Psoas muscle (tissue), 7 donors: ENCODE measurements at regions not wholly inside any gene's neighbourhood (a gene's known extent, or its start where the extent isn't known, plus 50 kb on each side); places are given as distances from the start of the nearest gene placed in this dataset.

ENCODE experiments used
- ATAC-seq, 4 donors: fragments of 200-7000 bp; cut with Tn5 transposase; one replicate each; pipeline ENCODE4 v1.9.1; 2020; ENCODE audit warnings: moderate library complexity in 3 of 4, mild to moderate bottlenecking in 2 of 4
- DNase-seq, 2 donors: peaks; one replicate each; pipeline ENCODE4 v3.0.0-alpha.2; 2020
- H3K27ac ChIP-seq: fragments of 200-600 bp; one replicate; pipeline ENCODE4 v1.8.0; 2022
- H3K27me3 ChIP-seq, 3 donors: fragments of 200-600 bp in 1 of 3; one replicate each; pipeline versions ENCODE4 v1.6.1 to v1.8.0; 2013 to 2022; ENCODE audit warnings: low read length in 2 of 3, mild to moderate bottlenecking in 2 of 3, moderate library complexity in 1 of 3; ENCODE audit not compliant: insufficient read depth in 3 of 3
- H3K36me3 ChIP-seq, 2 donors: fragments of 200-600 bp in 1 of 2; one replicate each; pipeline versions ENCODE4 v1.6.1 to v1.8.0; 2013 to 2022; ENCODE audit warnings: low read depth in 1 of 2, mild to moderate bottlenecking in 1 of 2, moderate library complexity in 1 of 2; ENCODE audit not compliant: insufficient read depth in 1 of 2
- H3K4me1 ChIP-seq: fragments of 200-600 bp; one replicate; pipeline ENCODE4 v1.8.0; 2022
- H3K4me3 ChIP-seq: fragments of 200-600 bp; one replicate; pipeline ENCODE4 v1.8.0; 2022; ENCODE audit warnings: mild to moderate bottlenecking
- H3K9me3 ChIP-seq: fragments of 200-600 bp; one replicate; pipeline ENCODE4 v1.8.0; 2022
- WGBS, 3 donors: extraction: QIAGEN DNeasy Blood & Tissue Kit; methylation state at CpG; one replicate each; pipeline versions ENCODE4 v1.1.6 to v1.1.7; 2013; 5-methylcytosine and 5-hydroxymethylcytosine counted together
- intact Hi-C, 2 donors: fragments of 100-400 bp; cut with DNase I; formaldehyde crosslinking; loops; one replicate each; pipeline versions ENCODE4 v1.11.0 to v1.14.2; 2022
- TF ChIP-seq, protein P1 (sequence below): fragments of 200-600 bp; IDR thresholded peaks from one replicate; pipeline ENCODE4 v1.8.0; 2022; ENCODE audit warnings: antibody characterized with exemption
- donor health status: healthy with polysubstance abuse.
- donor health status: DM: no; HTN: no; CAD: no; lungs with moderate emphysema.
- donor health status: Bipolar disorder and iron deficiency.
- donor health status: healthy.
- donor health status: DM: yes; HTN: yes; CAD: no.
- donor health status: DM: no; HTN: no; CAD: no.
- donor health status: DM: yes; HTN: yes; CAD: no.

DNA sequence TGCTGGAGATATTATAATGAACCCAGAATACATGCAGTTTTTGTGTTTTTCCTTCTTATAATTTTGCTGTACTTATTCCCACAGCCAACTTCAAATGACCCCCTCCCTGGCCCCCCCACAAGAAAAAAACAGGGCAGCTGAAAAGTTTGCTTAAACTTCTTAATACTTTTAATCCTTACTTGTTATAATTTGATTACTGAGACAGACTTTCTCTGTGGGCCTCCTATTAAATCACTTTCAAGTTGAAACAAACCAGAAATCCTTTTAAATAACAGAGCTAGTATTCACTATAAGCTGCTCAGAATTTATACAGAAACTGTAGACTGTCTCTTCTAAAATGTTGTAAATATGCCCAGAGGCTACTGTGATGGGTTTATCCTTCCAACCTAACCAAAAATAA, 106.3 kb downstream of the CENPW start:
- intact Hi-C loops = no loop called here
- no peaks in the 10 kb centered on the region for H3K36me3 ChIP-seq
- DNase-seq (no peak), ATAC-seq (no peak)
- TF ChIP-seq, protein P1, sequence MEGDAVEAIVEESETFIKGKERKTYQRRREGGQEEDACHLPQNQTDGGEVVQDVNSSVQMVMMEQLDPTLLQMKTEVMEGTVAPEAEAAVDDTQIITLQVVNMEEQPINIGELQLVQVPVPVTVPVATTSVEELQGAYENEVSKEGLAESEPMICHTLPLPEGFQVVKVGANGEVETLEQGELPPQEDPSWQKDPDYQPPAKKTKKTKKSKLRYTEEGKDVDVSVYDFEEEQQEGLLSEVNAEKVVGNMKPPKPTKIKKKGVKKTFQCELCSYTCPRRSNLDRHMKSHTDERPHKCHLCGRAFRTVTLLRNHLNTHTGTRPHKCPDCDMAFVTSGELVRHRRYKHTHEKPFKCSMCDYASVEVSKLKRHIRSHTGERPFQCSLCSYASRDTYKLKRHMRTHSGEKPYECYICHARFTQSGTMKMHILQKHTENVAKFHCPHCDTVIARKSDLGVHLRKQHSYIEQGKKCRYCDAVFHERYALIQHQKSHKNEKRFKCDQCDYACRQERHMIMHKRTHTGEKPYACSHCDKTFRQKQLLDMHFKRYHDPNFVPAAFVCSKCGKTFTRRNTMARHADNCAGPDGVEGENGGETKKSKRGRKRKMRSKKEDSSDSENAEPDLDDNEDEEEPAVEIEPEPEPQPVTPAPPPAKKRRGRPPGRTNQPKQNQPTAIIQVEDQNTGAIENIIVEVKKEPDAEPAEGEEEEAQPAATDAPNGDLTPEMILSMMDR = no peak
- no peak overlapping the region for H3K4me3 ChIP-seq
- H3K27ac ChIP-seq = no peak overlapping the region
- H3K27me3 ChIP-seq = no peaks in the 10 kb centered on the region
- no peaks in the 10 kb centered on the region for H3K4me1 ChIP-seq
- no peaks in the 10 kb centered on the region for H3K9me3 ChIP-seq

DNA sequence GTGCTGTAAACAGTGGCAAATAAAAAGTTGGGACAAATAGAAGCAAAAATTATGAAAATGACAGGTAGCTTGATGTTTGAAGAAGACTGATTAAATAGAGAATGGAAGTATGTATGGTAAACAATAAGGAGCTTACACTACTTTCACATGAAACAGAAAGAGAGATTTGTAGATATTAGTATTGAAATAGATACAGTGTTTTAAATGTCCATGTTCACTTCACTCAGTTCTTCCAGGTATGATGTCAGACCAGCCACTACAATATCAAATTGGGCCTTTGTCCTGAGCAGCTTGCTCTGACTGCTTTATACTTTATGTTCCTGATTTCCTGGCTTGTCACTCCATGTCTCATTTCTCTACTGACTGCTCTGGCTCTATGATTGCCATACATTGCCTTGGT, 107.5 kb downstream of the CENPW start:
- H3K27me3 ChIP-seq = no peaks in the 10 kb centered on the region
- TF ChIP-seq, protein P1 = no peak
- no peaks in the 10 kb centered on the region for H3K4me1 ChIP-seq
- no peak overlapping the region for H3K4me3 ChIP-seq
- DNase-seq (no peak), ATAC-seq (no peak)
- intact Hi-C loops = no loop called here
- no peaks in the 10 kb centered on the region for H3K9me3 ChIP-seq
- H3K27ac ChIP-seq = no peak overlapping the region
- no peaks in the 10 kb centered on the region for H3K36me3 ChIP-seq

DNA sequence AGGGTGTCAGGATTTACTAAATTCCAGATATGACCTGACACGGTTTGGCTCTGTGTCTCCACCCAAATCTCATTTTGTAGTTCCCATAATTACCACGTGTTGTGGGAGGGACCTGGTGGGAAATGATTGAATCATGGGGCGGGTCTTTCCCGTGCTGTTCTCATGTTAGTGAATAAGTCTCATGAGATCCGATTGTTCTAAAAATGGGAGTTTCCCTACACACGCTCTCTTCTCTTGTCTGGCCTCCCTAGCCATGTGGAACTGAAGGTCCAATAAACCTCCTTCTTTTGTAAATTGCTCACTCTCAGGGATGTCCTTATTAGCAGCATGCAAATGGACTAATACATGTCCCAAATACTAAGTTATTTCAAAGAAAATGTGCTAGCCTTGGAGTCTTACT, 121.1 kb downstream of the CENPW start:
- Histone ChIP-seq H3K27ac (no peak overlapping the region), H3K4me1 (no peaks in the 10 kb centered on the region), H3K27me3 (no peaks in the 10 kb centered on the region), H3K9me3 (no peaks in the 10 kb centered on the region), H3K36me3 (no peaks in the 10 kb centered on the region), H3K4me3 (no peak overlapping the region)
- TF ChIP-seq, protein P1 = no peak
- DNase-seq (no peak), ATAC-seq (no peak)
- intact Hi-C loops = no loop called here
- 70 to 75% (median 71%) methylated on average over 6 of the region's 6 CpGs for WGBS, 3 donors

DNA sequence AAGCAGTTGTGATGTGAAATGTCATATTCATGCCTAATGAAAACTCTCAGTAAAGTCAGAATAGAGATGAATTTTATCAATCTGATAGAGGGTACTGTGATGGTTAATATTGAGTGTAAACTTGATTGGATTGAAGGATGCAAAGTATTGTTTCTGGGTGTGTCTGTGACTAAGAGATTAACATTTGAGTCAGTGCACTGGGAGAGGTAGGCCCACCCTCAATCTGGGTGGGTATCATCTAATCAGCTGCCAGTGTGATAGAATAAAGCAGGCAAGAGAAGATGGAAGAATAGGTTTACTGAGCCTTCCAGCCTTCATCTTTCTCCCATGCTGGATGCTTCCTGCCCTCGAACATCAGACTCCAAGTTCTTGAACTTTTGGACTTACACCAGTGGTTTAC, 124.3 kb downstream of the CENPW start:
- H3K4me1 ChIP-seq = no peaks in the 10 kb centered on the region
- TF ChIP-seq, protein P1 = no peak
- H3K27ac ChIP-seq = no peak overlapping the region
- no peaks in the 10 kb centered on the region for H3K9me3 ChIP-seq
- no peak overlapping the region for H3K4me3 ChIP-seq
- no peak for DNase-seq
- no peaks in the 10 kb centered on the region for H3K36me3 ChIP-seq
- no peaks in the 10 kb centered on the region for H3K27me3 ChIP-seq
- intact Hi-C loops = no loop called here
- no peak for ATAC-seq
- 50 to 71% (median 57%) methylated on average over 1 of the region's 1 CpG for WGBS, 3 donors

DNA sequence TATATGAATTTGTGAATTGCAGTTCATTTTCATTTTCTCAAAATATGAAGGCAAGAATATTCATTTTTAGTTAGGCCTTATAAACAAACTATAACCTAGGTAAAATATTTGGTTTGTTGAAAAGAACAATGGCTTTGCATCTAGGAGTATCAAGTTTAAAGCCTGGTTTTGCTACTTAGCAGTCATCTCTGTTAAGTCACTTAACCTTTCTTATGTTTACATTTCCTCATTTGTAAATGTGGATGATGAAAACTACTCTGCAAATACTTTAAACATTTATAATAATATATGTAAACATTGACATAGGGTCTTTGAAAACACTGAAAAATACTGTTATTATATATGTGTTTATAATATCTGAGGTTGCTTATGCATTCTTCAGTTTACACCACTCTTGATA, 135.5 kb downstream of the CENPW start:
- Histone ChIP-seq H3K4me3 (no peak overlapping the region), H3K27me3 (no peaks in the 10 kb centered on the region), H3K4me1 (no peaks in the 10 kb centered on the region), H3K9me3 (no peaks in the 10 kb centered on the region), H3K27ac (no peak overlapping the region), H3K36me3 (no peaks in the 10 kb centered on the region)
- ATAC-seq (no peak), DNase-seq (no peak)
- intact Hi-C loops = no loop called here
- TF ChIP-seq, protein P1 = no peak
